Spleen (tissue), 11 donors: ENCODE measurements at regions not wholly inside any gene's neighbourhood (a gene's known extent, or its start where the extent isn't known, plus 50 kb on each side); places are given as distances from the start of the nearest gene placed in this dataset.

Experiments used
- DNase-seq: peaks from one replicate; pipeline ENCODE4 v3.0.0-alpha.2; 2020
- H3K27ac ChIP-seq, 8 donors: fragments of 200-600 bp; sonication (generic) in 7 of 8; 1 replicate in 4 of 8; 2 replicates in 4 of 8; pipeline versions ENCODE4 v1.5.0 to v1.8.0; 2016 to 2021; ENCODE audit warnings: inconsistent platforms in 4 of 8, mild to moderate bottlenecking in 4 of 8, moderate library complexity in 1 of 8
- H3K27me3 ChIP-seq, 7 donors: fragments of 200-600 bp; sonication (generic) in 6 of 7; replicated peaks in 1 of 7; 1 replicate in 4 of 7; 2 replicates in 3 of 7; pipeline versions ENCODE4 v1.5.0 to v1.8.0; 2016 to 2021; ENCODE audit warnings: inconsistent platforms in 3 of 7, mild to moderate bottlenecking in 1 of 7
- H3K36me3 ChIP-seq, 6 donors: fragments of 200-600 bp; sonication (generic) in 5 of 6; 1 replicate in 4 of 6; 2 replicates in 2 of 6; pipeline versions ENCODE4 v1.5.0 to v1.8.0; 2016 to 2021; ENCODE audit warnings: inconsistent platforms in 2 of 6
- H3K4me1 ChIP-seq, 6 donors: fragments of 200-600 bp; sonication (generic) in 5 of 6; 1 replicate in 3 of 6; 2 replicates in 3 of 6; pipeline versions ENCODE4 v1.5.0 to v1.8.0; 2016 to 2021; ENCODE audit warnings: inconsistent platforms in 3 of 6
- H3K4me3 ChIP-seq, 8 donors: fragments of 200-600 bp; sonication (generic) in 7 of 8; 1 replicate in 4 of 8; 2 replicates in 4 of 8; pipeline versions ENCODE4 v1.5.0 to v1.8.0; 2016 to 2021; ENCODE audit warnings: inconsistent platforms in 4 of 8, mild to moderate bottlenecking in 4 of 8, moderate library complexity in 2 of 8
- H3K9me3 ChIP-seq, 8 donors: fragments of 200-600 bp; sonication (generic) in 7 of 8; 1 replicate in 4 of 8; 2 replicates in 4 of 8; pipeline versions ENCODE4 v1.5.0 to v1.8.0; 2016 to 2021; ENCODE audit warnings: inconsistent platforms in 4 of 8
- POLR2A ChIP-seq, 3 donors: fragments of 450-650 bp; IDR thresholded peaks; one replicate each; pipeline ENCODE4 v1.5.1; 2017; ENCODE audit warnings: antibody characterized with exemption in 3 of 3, mild to moderate bottlenecking in 1 of 3
- POLR2AphosphoS5 ChIP-seq, 3 donors: sonication (generic); formaldehyde crosslinking; IDR thresholded peaks; one replicate each; pipeline ENCODE4 v1.5.1; 2017; ENCODE audit warnings: antibody characterized with exemption in 3 of 3
- WGBS, 5 donors: extraction: QIAGEN DNeasy Blood & Tissue Kit in 3 of 5; methylation state at CpG; one replicate each; pipeline versions ENCODE4 v1.1.5 to v1.1.7; 2013 to 2018; 5-methylcytosine and 5-hydroxymethylcytosine counted together
- intact Hi-C: fragments of 100-400 bp; cut with DNase I; formaldehyde crosslinking; loops from one replicate; pipeline ENCODE4 v1.15.0; 2023; ENCODE audit warnings: low total_unique reads
- TF ChIP-seq, protein P1 (sequence below), 11 experiments: fragments of 200-600 bp in 7 of 11; fragments of 450-650 bp in 4 of 11; sonication (generic) in 4 of 11; IDR thresholded peaks in 8 of 11; conservative IDR thresholded peaks in 3 of 11; 1 replicate in 7 of 11; 2 replicates in 4 of 11; pipeline versions ENCODE4 v1.4.0 to v1.8.0; 2016 to 2021; ENCODE audit warnings: antibody characterized with exemption in 11 of 11, inconsistent platforms in 4 of 11, mild to moderate bottlenecking in 1 of 11
- donor health status: healthy with polysubstance abuse.
- donor health status: DM: no; HTN: no; CAD: no; lungs with moderate emphysema.
- donor health status: DM: no; HTN: no; CAD: no.
- donor health status: Bipolar disorder and iron deficiency.
- donor health status: healthy.
- donor health status: DM: no; HTN: no; CAD: no.
- donor health status: DM: yes; HTN: yes; CAD: no.

DNA sequence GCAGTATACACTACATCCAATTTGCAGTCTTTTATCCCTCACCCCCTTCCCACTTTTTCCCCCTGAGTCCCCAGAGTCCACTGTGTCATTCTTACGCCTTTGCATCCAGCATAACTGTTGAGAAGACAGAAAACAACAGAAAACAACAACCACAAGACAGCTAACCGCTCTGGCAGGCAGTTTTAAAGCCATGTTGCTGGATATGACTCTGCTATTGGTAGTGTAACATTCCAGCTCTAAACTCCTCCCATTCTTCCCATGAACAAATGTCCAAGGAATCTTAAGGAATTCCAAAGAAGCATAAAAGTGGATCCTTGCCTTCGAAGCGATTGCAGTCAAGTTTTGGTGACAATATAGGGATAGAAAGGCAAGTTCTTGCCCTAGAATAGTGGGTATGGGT lies 599.1 kb downstream of the NYAP2 start:
- no peaks in the 10 kb centered on the region for H3K4me1 ChIP-seq
- DNase-seq: no peak
- intact Hi-C loops: no loop called here
- no peaks in the 10 kb centered on the region for H3K27me3 ChIP-seq
- H3K27ac ChIP-seq: no peak overlapping the region
- whole genome bisulfite sequencing, 5 donors: 74 to 87% (median 83%) methylated on average over 4 of the region's 4 CpGs
- H3K9me3 ChIP-seq: no peaks in the 10 kb centered on the region
- H3K4me3 ChIP-seq: no peak overlapping the region
- H3K36me3 ChIP-seq: no peaks in the 10 kb centered on the region
- no peak for TF ChIP-seq POLR2A (IDR thresholded peaks at IDR 0.05)
- TF ChIP-seq, protein P1, sequence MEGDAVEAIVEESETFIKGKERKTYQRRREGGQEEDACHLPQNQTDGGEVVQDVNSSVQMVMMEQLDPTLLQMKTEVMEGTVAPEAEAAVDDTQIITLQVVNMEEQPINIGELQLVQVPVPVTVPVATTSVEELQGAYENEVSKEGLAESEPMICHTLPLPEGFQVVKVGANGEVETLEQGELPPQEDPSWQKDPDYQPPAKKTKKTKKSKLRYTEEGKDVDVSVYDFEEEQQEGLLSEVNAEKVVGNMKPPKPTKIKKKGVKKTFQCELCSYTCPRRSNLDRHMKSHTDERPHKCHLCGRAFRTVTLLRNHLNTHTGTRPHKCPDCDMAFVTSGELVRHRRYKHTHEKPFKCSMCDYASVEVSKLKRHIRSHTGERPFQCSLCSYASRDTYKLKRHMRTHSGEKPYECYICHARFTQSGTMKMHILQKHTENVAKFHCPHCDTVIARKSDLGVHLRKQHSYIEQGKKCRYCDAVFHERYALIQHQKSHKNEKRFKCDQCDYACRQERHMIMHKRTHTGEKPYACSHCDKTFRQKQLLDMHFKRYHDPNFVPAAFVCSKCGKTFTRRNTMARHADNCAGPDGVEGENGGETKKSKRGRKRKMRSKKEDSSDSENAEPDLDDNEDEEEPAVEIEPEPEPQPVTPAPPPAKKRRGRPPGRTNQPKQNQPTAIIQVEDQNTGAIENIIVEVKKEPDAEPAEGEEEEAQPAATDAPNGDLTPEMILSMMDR (IDR thresholded peaks at IDR 0.05 in 8 of 11, conservative IDR thresholded peaks at IDR 0.05 in 3 of 11): no peak
- TF ChIP-seq POLR2AphosphoS5 (IDR thresholded peaks at IDR 0.05): no peak

DNA sequence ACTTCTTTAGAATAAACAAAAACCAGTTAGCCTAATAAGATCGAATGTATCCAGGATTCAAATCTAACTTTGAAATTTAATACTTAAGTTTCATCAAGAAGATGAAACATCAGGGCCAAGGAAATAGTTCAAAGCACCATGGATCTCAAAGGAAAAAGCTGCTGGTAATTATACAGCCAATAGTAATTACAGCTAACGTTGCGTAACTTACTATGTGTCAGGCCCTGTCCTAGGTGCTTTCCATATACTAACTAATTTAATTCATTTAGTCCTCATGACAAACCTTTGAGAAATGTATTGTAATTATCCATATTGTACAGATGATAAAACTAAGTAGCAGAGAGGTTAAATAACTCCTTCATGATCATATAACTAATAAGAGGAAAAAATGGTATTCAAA lies 598.6 kb downstream of the NYAP2 start:
- H3K27ac ChIP-seq: no peak overlapping the region
- no peaks in the 10 kb centered on the region for H3K36me3 ChIP-seq
- no peak for TF ChIP-seq POLR2A (IDR thresholded peaks at IDR 0.05)
- TF ChIP-seq POLR2AphosphoS5 (IDR thresholded peaks at IDR 0.05): no peak
- TF ChIP-seq, protein P1 (IDR thresholded peaks at IDR 0.05 in 8 of 11, conservative IDR thresholded peaks at IDR 0.05 in 3 of 11): no peak
- intact Hi-C loops: no loop called here
- H3K9me3 ChIP-seq: no peaks in the 10 kb centered on the region
- no peak for DNase-seq
- H3K4me3 ChIP-seq: no peak overlapping the region
- no peaks in the 10 kb centered on the region for H3K27me3 ChIP-seq
- WGBS, 5 donors: 88 to 95% (median 90%) methylated on average over 3 of the region's 3 CpGs
- H3K4me1 ChIP-seq: no peaks in the 10 kb centered on the region

DNA sequence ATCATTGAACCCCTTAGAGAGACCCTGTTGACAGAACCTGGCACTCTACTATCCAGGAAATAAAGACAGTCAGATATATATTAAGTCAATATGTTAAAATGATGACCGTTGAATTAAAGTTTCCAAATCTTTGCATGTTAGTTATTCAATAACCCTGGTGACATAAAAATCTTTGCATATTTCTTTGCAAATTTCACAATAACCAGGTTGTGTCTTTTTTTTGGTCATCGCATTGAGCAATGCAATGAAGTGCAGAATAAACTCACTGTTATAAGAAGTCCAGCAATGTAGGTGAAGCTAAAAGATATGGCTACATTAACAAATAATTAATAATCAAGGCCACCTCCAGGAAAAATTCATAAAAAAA lies 596.9 kb downstream of the NYAP2 start:
- 86 to 95% (median 92%) methylated on average over 2 of the region's 2 CpGs for WGBS, 5 donors
- no peak for DNase-seq
- Histone ChIP-seq H3K4me3 (no peak overlapping the region), H3K27me3 (no peaks in the 10 kb centered on the region), H3K4me1 (no peaks in the 10 kb centered on the region), H3K9me3 (no peaks in the 10 kb centered on the region), H3K36me3 (no peaks in the 10 kb centered on the region), H3K27ac (no peak overlapping the region)
- TF ChIP-seq, protein P1 (IDR thresholded peaks at IDR 0.05 in 8 of 11, conservative IDR thresholded peaks at IDR 0.05 in 3 of 11): no peak
- no peak for TF ChIP-seq POLR2A (IDR thresholded peaks at IDR 0.05)
- no peak for TF ChIP-seq POLR2AphosphoS5 (IDR thresholded peaks at IDR 0.05)
- intact Hi-C loops: no loop called here

DNA sequence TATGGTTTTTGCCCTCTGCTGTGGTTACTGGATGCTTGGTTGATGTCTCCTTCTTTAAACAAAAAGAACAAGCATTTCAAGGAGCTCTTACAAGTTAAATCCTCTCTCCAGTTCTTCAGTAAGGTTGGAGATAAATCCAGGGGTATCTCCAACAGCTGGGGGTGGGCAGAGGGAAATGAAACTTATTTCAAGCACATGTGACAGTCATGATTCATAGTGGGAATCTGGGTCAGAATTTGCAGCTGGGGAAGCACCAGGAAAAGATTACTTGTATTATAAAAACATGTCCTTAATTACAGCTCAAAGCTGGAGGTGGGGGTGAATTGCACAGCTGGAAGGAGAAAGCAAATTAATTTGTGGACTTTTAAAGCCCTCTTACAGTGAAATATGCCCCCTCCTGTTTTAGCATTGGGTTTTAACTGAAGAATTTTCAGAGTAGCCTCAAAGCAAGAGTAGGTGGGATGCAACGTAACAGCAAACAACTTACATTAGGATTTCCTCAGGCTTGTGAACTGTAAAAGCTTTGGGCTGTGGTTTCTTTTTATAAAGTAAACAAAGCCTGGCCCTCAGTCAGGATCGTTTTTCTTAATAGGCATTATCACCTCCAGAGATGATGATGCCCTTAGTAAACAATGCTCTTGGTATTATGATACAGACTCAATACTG lies 596.4 kb downstream of the NYAP2 start:
- TF ChIP-seq POLR2A (IDR thresholded peaks at IDR 0.05) (no peak), POLR2AphosphoS5 (IDR thresholded peaks at IDR 0.05) (no peak)
- TF ChIP-seq, protein P1 (IDR thresholded peaks at IDR 0.05 in 8 of 11, conservative IDR thresholded peaks at IDR 0.05 in 3 of 11): no peak
- 51 to 62% (median 56%) methylated on average over 2 of the region's 2 CpGs for WGBS, 5 donors
- H3K4me3 ChIP-seq: no peak overlapping the region
- DNase-seq: no peak
- no peaks in the 10 kb centered on the region for H3K4me1 ChIP-seq
- no peaks in the 10 kb centered on the region for H3K36me3 ChIP-seq
- intact Hi-C loops: no loop called here
- H3K27ac ChIP-seq: no peak overlapping the region
- H3K27me3 ChIP-seq: no peaks in the 10 kb centered on the region
- no peaks in the 10 kb centered on the region for H3K9me3 ChIP-seq
